ENCODE measurements at regions not wholly inside any gene's neighbourhood (a gene's known extent, or its start where the extent isn't known, plus 50 kb on each side); places are given as distances from the start of the nearest gene placed in this dataset.

GRCh38 chr5:53817183-53817582, 256.7 kb downstream of the NDUFS4 start:
- TF ChIP-seq POLR2AphosphoS5 (IDR thresholded peaks at IDR 0.05; ENCODE audit: borderline replicate concordance, low read depth, low read length) = no peak
- no peak for TF ChIP-seq EZH2 (IDR thresholded peaks at IDR 0.05)

Data from SK-N-MC (cell line).